SK-N-SH (cell line): ENCODE measurements at regions not wholly inside any gene's neighbourhood (a gene's known extent, or its start where the extent isn't known, plus 50 kb on each side); places are given as distances from the start of the nearest gene placed in this dataset.

Experiments used
- CTCF ChIA-PET: fragments of 300-600, 350-600 bp; formaldehyde crosslinking; extraction: SDS; loops from one replicate; lab custom pipeline; 2021; lab: Yijun Ruan, JAX
- POLR2A ChIA-PET: fragments of 350-600 bp; sonication (Branson Sonifier 250); formaldehyde crosslinking; extraction: SDS; loops from one replicate; lab custom pipeline; 2020; ENCODE audit warnings: antibody characterized with exemption, inconsistent platforms; lab: Yijun Ruan, JAX
- DNase-seq: peaks from one replicate; pipeline ENCODE4 v3.0.0; 2012
- H2AFZ ChIP-seq: fragments of 200-600 bp; sonication (generic); 2 replicates; pipeline ENCODE4 v1.8.1; 2016; ENCODE audit warnings: antibody characterized with exemption, mild to moderate bottlenecking, low read depth
- H3F3A ChIP-seq: fragments of 200-600 bp; sonication (generic); replicated peaks from 2 replicates; pipeline ENCODE3; 2016; ENCODE audit warnings: antibody characterized with exemption, mild to moderate bottlenecking; ENCODE audit not compliant: insufficient read depth
- H3K27ac ChIP-seq, 2 experiments: fragments of 200-500 bp in 1 of 2; fragments of 200-600 bp in 1 of 2; sonication (Bioruptor generic) in 1 of 2; sonication (generic), shearing (Covaris generic) in 1 of 2; 2 replicates each; pipeline versions ENCODE4 v1.5.1 to v1.6.1; 2014 to 2016; ENCODE audit warnings: low read depth in 2 of 2, inconsistent platforms in 1 of 2, low read length in 1 of 2, mild to moderate bottlenecking in 1 of 2, mixed read lengths in 1 of 2
- H3K27me3 ChIP-seq: fragments of 200-600 bp; sonication (generic), shearing (Covaris generic); 2 replicates; pipeline ENCODE4 v1.6.1; 2016; ENCODE audit warnings: mixed run types; ENCODE audit not compliant: insufficient read depth
- H3K36me3 ChIP-seq, 2 experiments: fragments of 200-500 bp in 1 of 2; fragments of 200-600 bp in 1 of 2; sonication (Bioruptor generic) in 1 of 2; sonication (generic) in 1 of 2; replicated peaks in 1 of 2; 2 replicates each; pipeline versions ENCODE3 to v1.5.1; 2014 to 2016; ENCODE audit warnings: low read length in 1 of 2, mild to moderate bottlenecking in 1 of 2; ENCODE audit not compliant: insufficient read depth in 2 of 2, control insufficient read depth in 1 of 2
- H3K4me1 ChIP-seq, 2 experiments: fragments of 200-500 bp in 1 of 2; fragments of 200-600 bp in 1 of 2; sonication (Bioruptor generic) in 1 of 2; sonication (generic), shearing (Covaris generic) in 1 of 2; 2 replicates each; pipeline versions ENCODE4 v1.5.1 to v1.6.1; 2014 to 2016; ENCODE audit warnings: low read depth in 1 of 2, low read length in 1 of 2, mixed run types in 1 of 2; ENCODE audit not compliant: insufficient read depth in 2 of 2, control insufficient read depth in 1 of 2
- H3K4me2 ChIP-seq: fragments of 200-600 bp; sonication (generic), shearing (Covaris generic); 2 replicates; pipeline ENCODE4 v1.6.1; 2017; ENCODE audit warnings: mixed run types
- H3K4me3 ChIP-seq, 2 experiments: fragments of 200-500 bp in 1 of 2; fragments of 200-600 bp in 1 of 2; sonication (Bioruptor generic) in 1 of 2; sonication (generic), shearing (Covaris generic) in 1 of 2; 2 replicates each; pipeline versions ENCODE4 v1.5.1 to v1.8.1; 2014 to 2016; ENCODE audit warnings: low read depth in 2 of 2, inconsistent platforms in 1 of 2, low read length in 1 of 2, mild to moderate bottlenecking in 1 of 2, mixed read lengths in 1 of 2, moderate library complexity in 1 of 2
- H3K79me2 ChIP-seq: fragments of 200-600 bp; sonication (generic); 2 replicates; pipeline ENCODE4 v1.8.1; 2017; ENCODE audit warnings: mild to moderate bottlenecking; ENCODE audit not compliant: insufficient read depth
- H3K9ac ChIP-seq: fragments of 200-600 bp; sonication (generic); 2 replicates; pipeline ENCODE4 v1.6.1; 2017; ENCODE audit warnings: mixed run types
- H3K9me2 ChIP-seq: fragments of 200-600 bp; sonication (generic); 2 replicates; pipeline ENCODE4 v1.6.1; 2017; ENCODE audit warnings: mixed run types
- H3K9me3 ChIP-seq: fragments of 200-600 bp; sonication (generic); 2 replicates; pipeline ENCODE4 v1.6.1; 2017; ENCODE audit warnings: mixed run types, mild to moderate bottlenecking, moderate library complexity
- H4K20me1 ChIP-seq: fragments of 200-600 bp; sonication (generic); 2 replicates; pipeline ENCODE4 v1.6.1; 2017; ENCODE audit warnings: mild to moderate bottlenecking, mixed run types; ENCODE audit not compliant: insufficient read depth
- CHD2 ChIP-seq: fragments of 150-350 bp; IDR thresholded peaks from 2 replicates; pipeline ENCODE4 v1.6.1; 2018; ENCODE audit warnings: low read length; ENCODE audit not compliant: partially characterized antibody
- EP300 ChIP-seq, 2 experiments: IDR thresholded peaks; 2 replicates each; pipeline versions ENCODE4 v1.4.0 to v1.6.1; 2012; ENCODE audit warnings: borderline replicate concordance in 1 of 2, low read depth in 1 of 2, low read length in 1 of 2
- FOXJ3 ChIP-seq: sonication (generic); formaldehyde crosslinking; IDR thresholded peaks from 2 replicates; pipeline ENCODE4 v1.5.1; 2020; ENCODE audit warnings: mild to moderate bottlenecking, missing genetic modification reagents
- FOXM1 ChIP-seq: IDR thresholded peaks from 2 replicates; pipeline ENCODE4 v1.4.0; 2012; ENCODE audit warnings: low read depth, mild to moderate bottlenecking
- GATA2 ChIP-seq: sonication (generic); formaldehyde crosslinking; IDR thresholded peaks from 2 replicates; pipeline ENCODE4 v1.5.0; 2020; ENCODE audit warnings: mild to moderate bottlenecking, missing genetic modification reagents
- IRF3 ChIP-seq: fragments of 150-350 bp; IDR thresholded peaks from 2 replicates; pipeline ENCODE4 v1.6.1; 2016; ENCODE audit warnings: mild to moderate bottlenecking, low read depth, low read length
- JUND ChIP-seq: IDR thresholded peaks from 2 replicates; pipeline ENCODE4 v1.4.0; 2012
- MAX ChIP-seq: IDR thresholded peaks from 2 replicates; pipeline ENCODE4 v1.4.0; 2012; ENCODE audit warnings: low read depth
- NFIC ChIP-seq: IDR thresholded peaks from 2 replicates; pipeline ENCODE4 v1.4.0; 2012; ENCODE audit warnings: borderline replicate concordance
- NRF1 ChIP-seq: IDR thresholded peaks from 2 replicates; pipeline ENCODE4 v1.6.1; 2012; ENCODE audit warnings: low read depth, mild to moderate bottlenecking, low read length
- POLR2AphosphoS5 ChIP-seq: IDR thresholded peaks from 2 replicates; pipeline ENCODE4 v1.6.1; 2012; ENCODE audit warnings: low read depth, low read length
- RAD21 ChIP-seq: IDR thresholded peaks from 2 replicates; pipeline ENCODE4 v1.6.1; 2012; ENCODE audit warnings: mild to moderate bottlenecking, low read length
- RCOR1 ChIP-seq: fragments of 150-350 bp; IDR thresholded peaks from 2 replicates; pipeline ENCODE4 v1.6.1; 2017; ENCODE audit warnings: antibody characterized with exemption, low read length
- RFX5 ChIP-seq: IDR thresholded peaks from 2 replicates; pipeline ENCODE4 v1.6.1; 2012; ENCODE audit warnings: mild to moderate bottlenecking, improper control_type of control experiment, low read length
- TEAD4 ChIP-seq: IDR thresholded peaks from 2 replicates; pipeline ENCODE4 v1.4.0; 2012; ENCODE audit warnings: mild to moderate bottlenecking, borderline replicate concordance; ENCODE audit not compliant: insufficient read depth
- YY1 ChIP-seq: IDR thresholded peaks from 2 replicates; pipeline ENCODE4 v1.4.0; 2012; ENCODE audit warnings: low read depth, mild to moderate bottlenecking
- WGBS: methylation state at CpG from one replicate; pipeline ENCODE4 v1.1.6; 2017; ENCODE audit warnings: low lambda C conversion rate; 5-methylcytosine and 5-hydroxymethylcytosine counted together

- no peak overlapping the region for H3K9ac ChIP-seq
- no peak for TF ChIP-seq FOXJ3 (CRISPR knock-in tag)
- peak; percentile 22; the same call in 1 of the 2 replicates for TF ChIP-seq GATA2 (CRISPR knock-in tag)
- no peaks in the 10 kb centered on the region for H3K9me3 ChIP-seq
- no peaks in the 10 kb centered on the region for H3K27me3 ChIP-seq
- H3K36me3 ChIP-seq, result no peaks in the 10 kb centered on the region
- H3K4me2 ChIP-seq, result no peak overlapping the region
- no peaks in the 10 kb centered on the region for H3K79me2 ChIP-seq
- no peaks in the 10 kb centered on the region for H4K20me1 ChIP-seq
- POLR2A ChIA-PET, result no interaction called here
- peaks cover 0 to 18% of the 10 kb centered on the region in 2 experiments; a peak in 2 of 4 replicates for H3K4me1 ChIP-seq
- no peak overlapping the region; the same call in 1 of the 2 replicates for H2AFZ ChIP-seq
- no peak overlapping the region for H3K4me3 ChIP-seq
- no peak for DNase-seq
- no peaks in the 10 kb centered on the region for H3K9me2 ChIP-seq
- no peaks in the 10 kb centered on the region for H3F3A ChIP-seq
- 64% methylated on average over 8 of the region's 8 CpGs for WGBS
- CTCF ChIA-PET, result interaction anchor here (0.7 to 2.1 kb wide), 3 partner anchors 10 to 110 kb away, joined by 3 to 6 read pairs (median 5); no protein-coding TSS in a partner anchor
- peak overlapping the region in 1 of 2 experiments; percentile 93; a peak in 2 of 4 replicates for H3K27ac ChIP-seq
Observed at GRCh38 chr18:22872900-22873537, 60.1 kb upstream of the RBBP8 start.

- Histone ChIP-seq H3K27me3 (no peaks in the 10 kb centered on the region), H3F3A (no peaks in the 10 kb centered on the region), H3K79me2 (no peaks in the 10 kb centered on the region), H3K9me2 (no peaks in the 10 kb centered on the region), H3K4me2 (no peak overlapping the region)
- CTCF ChIA-PET, result no interaction called here
- TF ChIP-seq RFX5 (no peak), MAX (no peak), FOXJ3 (CRISPR knock-in tag) (no peak), NRF1 (no peak), IRF3 (no peak), POLR2AphosphoS5 (no peak), JUND (no peak), GATA2 (CRISPR knock-in tag) (no peak), FOXM1 (no peak), EP300 (IDR thresholded peaks at IDR 0.05; ENCODE audit: borderline replicate concordance in 1 of 2, low read depth in 1 of 2, low read length in 1 of 2) (no peak), RAD21 (no peak), TEAD4 (no peak), NFIC (no peak), YY1 (no peak), RCOR1 (no peak), CHD2 (no peak)
- TF ChIP-seq, all 33 proteins: peak for 0
- H4K20me1 ChIP-seq, result no peaks in the 10 kb centered on the region
- H3K4me1 ChIP-seq, result no peaks in the 10 kb centered on the region; a peak in 1 of 4 replicates
- WGBS, result 80% methylated on average over 3 of the region's 3 CpGs
- H3K9ac ChIP-seq, result no peak overlapping the region
- H3K36me3 ChIP-seq, result no peaks in the 10 kb centered on the region
- H3K27ac ChIP-seq, result no peak overlapping the region
- POLR2A ChIA-PET, result no interaction called here
- H3K4me3 ChIP-seq, result no peak overlapping the region
- DNase-seq, result no peak
- H3K9me3 ChIP-seq, result no peaks in the 10 kb centered on the region
- H2AFZ ChIP-seq, result no peak overlapping the region
Observed at GRCh38 chr18:22879293-22879692, 53.8 kb upstream of the RBBP8 start.
